ENCODE measurements at regions not wholly inside any gene's neighbourhood (a gene's known extent, or its start where the extent isn't known, plus 50 kb on each side); places are given as distances from the start of the nearest gene placed in this dataset.

DNA sequence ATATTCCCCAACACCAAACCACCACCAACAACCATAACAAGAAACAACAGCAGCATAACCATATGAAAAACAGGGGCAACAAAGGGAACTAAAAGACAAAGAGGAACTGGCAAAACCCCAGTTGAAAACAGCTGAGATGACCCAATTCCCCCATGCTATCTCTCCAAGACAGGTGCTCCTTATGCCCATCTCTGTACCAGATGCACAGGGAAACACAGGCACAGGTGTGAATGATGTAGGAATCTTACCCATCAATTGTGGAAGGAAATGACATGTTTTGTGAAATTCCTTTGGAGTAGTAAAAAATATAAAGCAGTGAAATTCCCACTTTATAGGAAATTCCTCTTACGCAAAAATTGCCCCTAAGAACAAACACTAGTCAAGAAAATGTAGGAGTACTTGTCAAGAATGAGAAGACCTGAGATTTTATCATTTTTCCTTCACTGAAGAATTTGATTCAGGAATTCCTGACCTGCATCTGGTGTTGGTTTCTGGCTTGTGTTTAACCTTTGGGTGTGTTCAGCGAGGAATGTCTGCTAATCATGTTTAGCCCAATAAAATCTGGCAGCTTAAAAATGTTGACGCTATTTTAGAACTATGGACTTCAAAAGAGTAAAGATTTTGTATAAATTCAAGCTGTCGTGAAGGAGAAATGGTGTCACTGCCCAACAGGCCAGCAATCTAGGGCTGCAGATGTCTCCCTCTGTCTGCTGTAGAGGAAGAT, 67.7 kb upstream of the ARHGAP28 start:
- ChIA-PET CTCF (no interaction called here), POLR2A (no interaction called here)
- TF ChIP-seq, protein P1, sequence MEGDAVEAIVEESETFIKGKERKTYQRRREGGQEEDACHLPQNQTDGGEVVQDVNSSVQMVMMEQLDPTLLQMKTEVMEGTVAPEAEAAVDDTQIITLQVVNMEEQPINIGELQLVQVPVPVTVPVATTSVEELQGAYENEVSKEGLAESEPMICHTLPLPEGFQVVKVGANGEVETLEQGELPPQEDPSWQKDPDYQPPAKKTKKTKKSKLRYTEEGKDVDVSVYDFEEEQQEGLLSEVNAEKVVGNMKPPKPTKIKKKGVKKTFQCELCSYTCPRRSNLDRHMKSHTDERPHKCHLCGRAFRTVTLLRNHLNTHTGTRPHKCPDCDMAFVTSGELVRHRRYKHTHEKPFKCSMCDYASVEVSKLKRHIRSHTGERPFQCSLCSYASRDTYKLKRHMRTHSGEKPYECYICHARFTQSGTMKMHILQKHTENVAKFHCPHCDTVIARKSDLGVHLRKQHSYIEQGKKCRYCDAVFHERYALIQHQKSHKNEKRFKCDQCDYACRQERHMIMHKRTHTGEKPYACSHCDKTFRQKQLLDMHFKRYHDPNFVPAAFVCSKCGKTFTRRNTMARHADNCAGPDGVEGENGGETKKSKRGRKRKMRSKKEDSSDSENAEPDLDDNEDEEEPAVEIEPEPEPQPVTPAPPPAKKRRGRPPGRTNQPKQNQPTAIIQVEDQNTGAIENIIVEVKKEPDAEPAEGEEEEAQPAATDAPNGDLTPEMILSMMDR (IDR thresholded peaks at IDR 0.05; ENCODE audit: control extremely low read depth, extremely low read depth, low read depth, missing control alignments), result no peak
- DNase-seq (ENCODE audit: extremely low spot score), result no peak

DNA sequence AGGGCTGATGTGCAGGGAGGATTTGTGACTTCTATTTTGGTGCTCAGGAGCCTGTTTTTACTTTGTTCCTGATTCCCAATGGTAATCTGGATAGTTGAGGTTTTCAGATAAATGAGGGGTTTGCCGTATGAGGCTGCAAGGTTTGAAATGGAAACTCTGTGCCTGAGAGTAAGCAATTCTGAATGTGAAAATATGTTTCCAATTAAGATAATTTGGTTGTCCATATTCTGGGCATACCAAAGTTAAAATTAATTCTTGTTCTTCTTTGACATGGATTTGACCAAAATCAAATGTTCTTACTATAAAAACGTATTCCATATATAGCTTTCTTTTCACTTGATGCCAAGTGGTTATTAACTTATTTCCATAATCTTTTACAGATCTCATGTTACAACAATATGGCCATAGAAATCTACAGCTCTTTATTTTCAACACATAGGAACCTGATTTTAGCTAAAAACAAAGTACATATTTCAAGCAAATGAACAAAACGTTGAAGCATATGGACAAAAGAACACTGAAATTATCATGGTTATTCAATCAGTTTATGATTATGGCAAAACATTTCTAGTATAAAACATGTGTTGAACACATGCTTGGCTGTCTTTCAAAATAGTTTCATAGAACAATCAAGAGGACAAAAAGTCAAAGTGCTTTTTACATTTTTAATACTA, 63.4 kb upstream of the ARHGAP28 start:
- POLR2A ChIA-PET, result no interaction called here
- CTCF ChIA-PET, result interaction anchor here (1.0 kb wide), 1 partner anchor 10 kb away, joined by 3 read pairs; no protein-coding TSS in a partner anchor
- TF ChIP-seq, protein P1 (IDR thresholded peaks at IDR 0.05; ENCODE audit: control extremely low read depth, extremely low read depth, low read depth, missing control alignments), result no peak
- no peak for DNase-seq (ENCODE audit: extremely low spot score)

DNA sequence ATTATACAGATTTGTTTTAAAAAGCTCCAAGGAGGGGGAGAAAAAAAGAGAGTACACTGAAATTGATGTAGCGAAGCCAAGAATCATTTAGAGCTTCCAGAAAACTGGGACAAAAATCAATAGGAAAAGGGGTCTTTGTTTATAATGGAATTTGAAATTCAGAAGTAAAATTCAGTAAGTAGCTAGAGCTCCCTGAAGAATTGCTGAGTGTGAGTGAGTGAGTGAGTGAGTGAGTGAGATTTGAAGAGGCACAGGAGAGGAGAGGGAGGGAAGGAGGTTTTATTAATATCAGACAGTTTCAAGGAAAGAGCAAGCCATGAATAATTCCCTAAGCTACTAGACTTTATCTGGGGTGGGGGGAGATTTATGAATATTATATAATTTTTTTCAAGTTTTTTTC, 60.7 kb upstream of the ARHGAP28 start:
- TF ChIP-seq, protein P1 (IDR thresholded peaks at IDR 0.05; ENCODE audit: control extremely low read depth, extremely low read depth, low read depth, missing control alignments), result no peak
- DNase-seq (ENCODE audit: extremely low spot score), result no peak
- POLR2A ChIA-PET, result no interaction called here
- CTCF ChIA-PET, result no interaction called here

DNA sequence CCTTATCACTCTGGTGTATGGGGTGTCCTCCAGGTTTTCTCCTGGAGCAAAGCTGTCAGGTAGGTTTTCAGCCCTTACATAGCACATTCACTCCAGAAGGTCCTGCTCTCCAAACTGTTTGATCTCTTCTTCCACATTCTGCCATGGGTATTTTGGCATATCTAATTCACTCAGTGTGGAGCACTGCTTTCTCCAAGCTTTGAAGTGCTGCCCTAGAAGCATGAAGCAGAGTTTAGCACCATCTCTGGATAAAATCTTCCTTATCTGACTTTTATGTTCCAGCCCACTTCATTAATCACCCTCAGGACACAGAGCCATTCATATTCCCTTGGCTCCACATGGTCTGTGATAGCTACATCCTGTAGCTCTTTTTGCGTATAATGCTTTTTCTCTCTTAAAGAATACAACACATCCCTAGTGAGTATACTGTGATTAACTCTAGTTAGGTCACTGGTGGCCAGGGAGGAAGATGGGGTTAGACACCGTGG, 56.7 kb upstream of the ARHGAP28 start:
- ChIA-PET POLR2A (no interaction called here), CTCF (no interaction called here)
- TF ChIP-seq, protein P1 (IDR thresholded peaks at IDR 0.05; ENCODE audit: control extremely low read depth, extremely low read depth, low read depth, missing control alignments), result no peak
- DNase-seq (ENCODE audit: extremely low spot score), result no peak

DNA sequence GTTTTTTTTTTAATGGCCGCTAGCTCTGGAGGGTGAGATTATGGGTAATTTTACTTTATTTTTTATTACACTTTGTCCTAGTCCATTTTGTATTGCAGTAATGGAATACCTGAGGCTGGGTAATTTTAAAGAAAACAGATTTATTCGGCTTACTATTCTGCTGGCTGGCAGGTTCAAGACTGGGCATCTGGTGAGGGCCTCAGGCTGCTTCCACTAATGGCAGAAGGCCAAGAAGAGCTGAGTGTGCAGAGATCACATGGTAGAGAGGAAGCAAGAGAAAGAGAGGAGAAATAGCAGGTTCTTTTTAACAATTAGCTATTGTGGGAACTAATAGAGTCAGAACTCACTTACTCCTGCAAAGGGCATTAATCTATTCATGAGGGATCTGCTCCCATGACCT, 52.4 kb upstream of the ARHGAP28 start:
- TF ChIP-seq, protein P1 (IDR thresholded peaks at IDR 0.05; ENCODE audit: control extremely low read depth, extremely low read depth, low read depth, missing control alignments), result no peak
- CTCF ChIA-PET, result interaction anchor here (1.0 kb wide), 2 partner anchors 10 to 1801 kb away, joined by 3 read pairs; no protein-coding TSS in a partner anchor
- POLR2A ChIA-PET, result no interaction called here
- no peak for DNase-seq (ENCODE audit: extremely low spot score)

DNA sequence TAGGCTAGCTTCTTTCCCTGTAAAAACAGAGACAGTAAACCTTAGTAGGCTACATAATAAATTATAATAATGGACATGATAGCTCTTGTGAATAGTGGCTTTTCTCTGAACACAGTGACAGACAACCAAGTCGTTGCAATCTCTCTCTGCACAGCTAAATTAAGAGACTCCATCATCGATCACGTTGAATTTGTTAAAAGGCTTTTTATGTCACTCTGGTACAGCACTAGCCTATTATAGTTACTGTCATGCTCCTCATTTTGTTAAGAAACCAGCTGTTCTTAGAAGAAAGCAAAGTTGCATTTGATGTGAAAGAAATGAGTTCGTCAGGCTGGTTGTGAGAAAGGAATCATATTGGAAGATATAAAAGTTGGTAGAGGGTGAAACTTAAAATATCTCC, 50.3 kb upstream of the ARHGAP28 start:
- no peak for DNase-seq (ENCODE audit: extremely low spot score)
- ChIA-PET POLR2A (no interaction called here), CTCF (no interaction called here)
- TF ChIP-seq, protein P1 (IDR thresholded peaks at IDR 0.05; ENCODE audit: control extremely low read depth, extremely low read depth, low read depth, missing control alignments), result no peak
